SU-DHL-6 (cell line): ENCODE measurements at regions not wholly inside any gene's neighbourhood (a gene's known extent, or its start where the extent isn't known, plus 50 kb on each side); places are given as distances from the start of the nearest gene placed in this dataset.

ENCODE experiments used
- EZH2phosphoT487 ChIP-seq: fragments of 200-600 bp; sonication (generic), shearing (Covaris generic); conservative IDR thresholded peaks from 2 replicates; pipeline ENCODE4 v1.6.1; 2018; ENCODE audit warnings: mild to moderate bottlenecking, antibody characterized with exemption, low read length, moderate library complexity, mixed read lengths
- TF ChIP-seq, protein P1 (sequence below): fragments of 200-600 bp; sonication (generic); IDR thresholded peaks from one replicate; pipeline ENCODE4 v1.5.1; 2017; ENCODE audit warnings: antibody characterized with exemption, mild to moderate bottlenecking, low read length, moderate library complexity; ENCODE audit not compliant: insufficient read depth, poor library complexity, severe bottlenecking

DNA sequence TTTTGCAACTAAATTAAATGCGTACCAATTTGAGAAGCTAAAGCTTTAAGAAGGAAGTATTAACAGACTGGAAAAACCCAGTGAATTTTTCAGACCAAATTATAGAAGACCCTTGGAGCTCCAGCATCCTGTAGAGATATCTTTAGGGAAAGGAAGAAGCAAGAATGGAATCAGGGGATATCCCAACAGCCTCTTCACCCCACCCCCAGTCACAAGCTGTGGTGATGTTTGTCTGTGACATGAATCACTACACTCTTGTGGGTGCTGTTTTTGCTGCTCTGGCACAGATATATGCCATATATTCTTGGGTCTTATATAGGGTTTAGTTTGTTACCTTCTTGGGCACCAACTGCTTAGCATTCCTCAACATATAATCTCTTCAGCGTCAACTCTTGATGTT lies 78.5 kb upstream of the BCL6 start:
- TF ChIP-seq, protein P1, sequence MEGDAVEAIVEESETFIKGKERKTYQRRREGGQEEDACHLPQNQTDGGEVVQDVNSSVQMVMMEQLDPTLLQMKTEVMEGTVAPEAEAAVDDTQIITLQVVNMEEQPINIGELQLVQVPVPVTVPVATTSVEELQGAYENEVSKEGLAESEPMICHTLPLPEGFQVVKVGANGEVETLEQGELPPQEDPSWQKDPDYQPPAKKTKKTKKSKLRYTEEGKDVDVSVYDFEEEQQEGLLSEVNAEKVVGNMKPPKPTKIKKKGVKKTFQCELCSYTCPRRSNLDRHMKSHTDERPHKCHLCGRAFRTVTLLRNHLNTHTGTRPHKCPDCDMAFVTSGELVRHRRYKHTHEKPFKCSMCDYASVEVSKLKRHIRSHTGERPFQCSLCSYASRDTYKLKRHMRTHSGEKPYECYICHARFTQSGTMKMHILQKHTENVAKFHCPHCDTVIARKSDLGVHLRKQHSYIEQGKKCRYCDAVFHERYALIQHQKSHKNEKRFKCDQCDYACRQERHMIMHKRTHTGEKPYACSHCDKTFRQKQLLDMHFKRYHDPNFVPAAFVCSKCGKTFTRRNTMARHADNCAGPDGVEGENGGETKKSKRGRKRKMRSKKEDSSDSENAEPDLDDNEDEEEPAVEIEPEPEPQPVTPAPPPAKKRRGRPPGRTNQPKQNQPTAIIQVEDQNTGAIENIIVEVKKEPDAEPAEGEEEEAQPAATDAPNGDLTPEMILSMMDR, result no peak
- no peak for TF ChIP-seq EZH2phosphoT487
